ENCODE measurements at regions not wholly inside any gene's neighbourhood (a gene's known extent, or its start where the extent isn't known, plus 50 kb on each side); places are given as distances from the start of the nearest gene placed in this dataset.
A peak's percentile ranks its signal among the peaks of the same experiment; 100 is the strongest.

DNA sequence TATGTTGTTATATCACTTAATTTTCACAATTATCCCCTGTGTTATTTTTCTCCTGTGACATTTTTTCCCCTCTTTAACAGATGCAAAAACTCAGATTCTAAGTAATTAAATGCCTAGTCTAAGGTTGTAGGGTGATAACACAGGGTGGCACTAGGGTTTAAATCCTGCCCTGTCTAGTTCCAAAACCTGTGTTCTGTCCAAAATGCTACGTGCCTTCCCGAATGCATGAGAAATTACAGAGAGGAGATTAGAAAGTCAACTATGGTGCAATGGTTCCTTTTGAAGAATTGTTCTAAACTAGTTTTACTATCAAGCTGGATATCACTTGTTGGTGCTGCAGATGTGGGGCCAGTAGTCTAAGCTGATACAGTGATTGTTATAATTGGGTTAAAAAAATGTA is 108.0 kb downstream of the DIPK2A start:
- ATAC-seq, result no peak

- ATAC-seq, result no peak
Measured at GRCh38 chr3:144084929-144085328, 113.3 kb downstream of the DIPK2A start.

- ATAC-seq, result peak; percentile 80
Measured at GRCh38 chr3:144085964-144086363, 114.3 kb downstream of the DIPK2A start.

- no peak for ATAC-seq
Measured at GRCh38 chr3:144096016-144096415, 124.4 kb downstream of the DIPK2A start.

DNA sequence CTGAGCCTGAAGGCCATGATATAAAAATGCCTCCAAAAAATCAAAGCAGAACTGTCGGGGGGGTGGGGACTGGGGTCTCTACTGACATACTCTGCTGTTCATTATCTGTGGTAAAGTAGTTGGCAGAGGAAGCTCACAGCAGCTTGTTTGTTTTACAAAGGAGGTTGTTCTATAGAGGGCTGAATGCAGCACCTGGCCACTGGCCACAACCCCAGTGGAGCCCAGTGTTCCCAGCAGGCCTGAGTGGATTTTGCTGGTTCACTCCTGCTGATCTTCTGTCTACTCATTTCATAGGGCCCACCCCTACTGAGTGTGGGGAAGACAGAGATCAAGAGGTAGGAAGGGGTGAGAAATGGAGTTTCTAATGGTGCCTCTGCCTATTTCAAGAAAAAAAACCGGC is 125.5 kb downstream of the DIPK2A start:
- peak; percentile 29 for ATAC-seq

GRCh38 chr3:144098691-144099090 is 127.1 kb downstream of the DIPK2A start:
- no peak for ATAC-seq

DNA sequence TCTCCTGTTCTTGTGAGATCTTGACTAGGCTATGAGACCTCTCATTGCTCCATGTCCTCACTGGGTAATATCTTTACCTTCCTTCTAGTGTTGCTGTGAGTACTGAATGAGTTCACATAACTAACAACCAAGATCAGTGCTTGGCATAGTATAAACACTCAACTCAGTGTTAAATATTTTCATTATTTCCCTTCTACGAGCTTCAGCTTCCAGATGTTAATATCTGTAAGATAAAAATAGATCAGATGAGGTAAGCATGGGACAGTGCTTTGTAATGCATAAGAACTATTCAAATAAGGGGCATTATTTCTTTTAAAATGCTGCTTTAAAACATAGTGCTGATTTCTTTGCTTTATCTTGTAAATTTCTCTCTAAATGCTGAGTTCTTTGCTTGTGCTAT is 130.8 kb downstream of the DIPK2A start:
- ATAC-seq, result no peak

- ATAC-seq, result no peak
Measured at GRCh38 chr3:144104186-144104585, 132.6 kb downstream of the DIPK2A start.

DNA sequence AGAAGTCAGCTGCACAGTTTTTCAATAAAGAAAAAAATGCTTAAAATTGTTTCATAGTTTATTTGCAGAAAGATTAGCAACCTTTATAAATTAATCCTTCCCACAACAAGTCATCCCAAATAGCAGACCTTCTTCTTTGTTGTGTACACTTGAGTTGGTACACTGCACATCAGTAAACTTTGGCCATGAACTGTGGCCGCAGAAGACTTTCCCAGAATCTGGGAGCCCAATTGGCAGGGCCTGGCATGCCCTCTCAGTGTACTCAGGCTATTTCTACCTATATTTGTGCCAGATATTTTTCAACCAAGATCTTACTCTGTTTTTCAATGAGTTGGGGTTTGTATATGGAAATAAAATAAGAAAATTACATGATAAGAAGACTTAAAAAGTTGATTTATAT is 133.1 kb downstream of the DIPK2A start:
- no peak for ATAC-seq

GRCh38 chr3:144105542-144105941 is 133.9 kb downstream of the DIPK2A start:
- peak; percentile 37 for ATAC-seq

- ATAC-seq, result no peak
Measured at GRCh38 chr3:144106970-144107369, 135.3 kb downstream of the DIPK2A start.

GRCh38 chr3:144107923-144108322 is 136.3 kb downstream of the DIPK2A start:
- ATAC-seq, result no peak

DNA sequence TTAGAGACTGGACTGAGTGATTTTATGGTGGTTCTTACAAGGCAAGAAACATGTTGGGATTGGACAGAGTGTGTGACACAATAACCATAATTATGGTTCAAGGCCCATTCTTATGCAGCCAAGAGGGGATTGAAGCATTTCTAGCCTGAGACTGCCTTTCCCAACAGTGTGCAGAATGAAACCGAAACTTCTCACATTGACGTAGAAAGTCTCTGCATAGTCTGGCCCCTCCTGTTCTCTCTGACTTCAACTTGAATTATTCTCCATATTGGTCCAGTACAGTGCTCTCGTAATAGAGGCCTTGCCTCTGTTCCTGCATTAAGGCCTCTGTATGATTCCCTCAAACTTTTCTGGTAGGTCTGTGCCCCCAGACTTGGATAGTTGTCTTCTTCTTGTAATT is 138.3 kb downstream of the DIPK2A start:
- no peak for ATAC-seq

GRCh38 chr3:144112036-144112435 is 140.4 kb downstream of the DIPK2A start:
- ATAC-seq, result no peak

DNA sequence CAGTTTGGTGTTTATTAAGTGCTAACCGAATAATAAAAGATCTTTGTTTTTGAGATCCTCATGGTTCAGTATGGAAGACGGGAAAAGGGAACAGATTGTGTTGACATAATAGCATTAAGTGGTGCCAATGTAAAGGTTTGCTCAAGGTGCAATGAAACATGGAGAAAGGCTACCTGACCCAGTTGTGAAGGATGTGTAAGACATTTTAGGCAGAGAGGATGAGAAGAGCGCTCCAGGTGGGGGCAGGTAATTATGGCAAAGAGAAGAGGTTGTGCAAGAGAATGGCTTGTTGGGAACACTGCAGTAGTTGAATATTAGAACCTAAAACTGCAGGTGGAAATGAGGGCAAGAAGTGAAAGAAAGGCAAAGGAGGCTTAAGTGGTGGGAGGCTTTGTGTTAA is 140.8 kb downstream of the DIPK2A start:
- ATAC-seq, result no peak

- no peak for ATAC-seq
Measured at GRCh38 chr3:144114767-144115166, 143.1 kb downstream of the DIPK2A start.

DNA sequence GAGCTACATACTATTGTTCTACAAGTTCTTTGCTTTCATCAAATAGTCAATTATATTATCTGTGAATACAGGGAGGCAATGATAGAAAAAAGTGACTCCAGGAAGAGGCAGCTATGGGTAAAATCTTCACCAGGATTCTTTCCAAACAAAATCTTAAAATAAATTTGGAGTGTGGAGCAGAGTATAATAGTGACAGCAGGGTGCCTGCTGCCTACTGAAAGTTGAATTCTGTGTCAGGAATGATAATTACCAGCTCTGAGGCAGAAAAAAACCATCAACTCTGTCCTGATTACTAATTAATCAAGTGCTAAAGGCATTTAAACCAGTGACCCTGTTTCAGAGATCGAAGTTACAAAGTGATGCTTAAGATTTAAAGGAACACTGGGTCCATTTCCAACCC is 148.0 kb downstream of the DIPK2A start:
- ATAC-seq, result no peak

GRCh38 chr3:144121661-144122060 is 150.0 kb downstream of the DIPK2A start:
- ATAC-seq, result no peak

DNA sequence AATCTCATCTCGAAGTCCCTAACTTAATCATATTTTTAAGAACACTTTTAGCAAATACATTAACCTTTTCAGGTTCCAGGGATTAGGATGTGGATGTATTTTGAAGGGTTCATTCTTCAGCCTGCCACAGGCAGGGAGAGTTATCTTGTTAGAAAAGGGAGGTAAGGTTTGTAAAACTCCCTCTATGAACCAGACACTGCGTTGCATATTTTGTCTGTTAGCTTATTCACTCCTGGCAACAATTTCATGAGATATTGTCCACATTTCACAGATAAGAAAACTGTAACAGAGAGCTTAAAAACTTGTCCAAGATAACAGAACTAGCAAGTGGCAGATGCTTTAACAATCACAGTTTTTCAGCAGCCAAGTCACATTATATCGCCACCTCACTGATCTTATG is 155.4 kb downstream of the DIPK2A start:
- ATAC-seq, result no peak

DNA sequence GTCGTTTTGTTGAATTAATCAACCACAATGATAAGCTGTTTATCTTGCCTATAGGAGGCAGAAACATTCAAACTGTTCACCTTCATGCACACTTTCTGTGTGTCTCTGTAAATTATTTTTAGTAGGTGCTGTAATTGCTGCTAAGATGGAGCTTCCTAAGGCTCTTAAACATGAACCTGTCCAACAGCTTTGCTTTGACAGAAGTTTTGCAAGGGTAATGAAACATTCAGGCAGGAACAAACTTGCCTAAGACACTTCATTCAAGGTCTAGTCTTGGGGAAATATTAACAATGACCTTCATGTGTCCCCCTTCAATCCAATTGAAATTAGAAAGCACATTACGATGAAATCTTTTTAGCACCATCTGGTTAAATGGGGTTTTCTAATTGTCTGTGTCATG is 156.1 kb downstream of the DIPK2A start:
- ATAC-seq, result peak; percentile 92

DNA sequence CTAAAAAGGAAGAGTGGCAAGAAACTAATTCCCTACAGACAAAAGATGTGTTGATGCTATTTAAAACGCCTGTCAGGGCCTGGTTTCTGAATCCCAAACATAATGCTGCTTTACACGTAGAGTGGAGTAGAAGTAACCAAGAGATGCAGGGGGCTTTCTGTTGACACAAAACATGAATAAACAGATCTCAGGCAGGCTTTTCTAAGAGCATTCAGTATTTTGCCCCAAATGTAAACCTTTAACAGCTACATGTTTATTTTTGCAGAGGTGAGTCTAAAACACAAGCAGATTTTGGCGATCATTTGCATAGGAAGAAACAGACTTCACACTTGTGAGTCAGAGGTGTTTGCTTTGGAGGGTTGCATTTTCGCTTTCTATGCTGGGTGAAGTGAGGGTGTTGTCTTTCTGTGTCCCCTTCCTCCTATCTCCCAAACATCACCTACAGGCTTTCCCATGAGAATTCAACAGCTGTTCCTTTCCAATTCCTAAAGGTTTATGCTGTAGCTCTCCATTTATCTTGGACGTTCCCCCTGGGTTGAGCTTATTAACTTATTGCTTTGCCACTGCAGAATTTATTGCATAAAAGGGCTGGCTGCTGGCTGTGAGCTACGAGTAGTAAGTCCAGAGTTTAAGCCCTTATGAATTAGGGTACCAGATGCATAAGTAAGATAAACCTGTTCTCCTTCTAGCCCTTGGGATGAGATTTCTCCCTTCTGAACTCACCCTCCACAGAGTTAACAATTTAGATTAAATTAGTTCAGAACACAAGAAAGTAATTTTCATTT is 156.7 kb downstream of the DIPK2A start:
- peak; percentile 61 for ATAC-seq

DNA sequence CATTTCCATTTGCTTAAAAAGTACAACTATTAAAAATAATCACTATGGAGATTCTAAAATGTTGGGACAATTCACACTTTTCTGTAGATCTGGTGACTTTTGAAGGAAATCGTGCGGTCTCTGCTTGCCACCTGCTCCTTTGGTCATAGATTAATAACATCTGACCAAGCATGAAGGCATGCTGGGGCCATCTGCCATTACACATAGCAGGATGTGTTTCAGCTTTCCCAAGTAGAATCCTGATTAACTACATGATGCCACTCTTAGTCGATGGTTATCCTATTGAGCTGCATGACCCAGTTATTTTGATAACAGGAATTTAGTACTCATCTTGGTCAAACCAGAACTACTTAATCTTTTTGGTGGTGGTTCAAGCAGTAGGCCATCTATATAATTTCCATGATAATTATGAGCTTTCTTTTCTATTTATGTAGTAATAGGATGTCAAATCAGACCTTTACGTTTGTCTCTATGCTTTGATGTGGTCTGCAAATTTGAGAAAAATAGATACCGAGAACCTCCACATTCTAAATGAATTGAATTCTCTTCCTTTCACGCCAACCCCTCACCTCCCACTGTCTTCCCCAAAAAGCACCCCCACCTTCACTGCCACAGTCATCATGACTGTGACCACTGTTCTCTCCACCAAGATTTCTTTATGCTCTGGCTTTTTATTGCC is 158.1 kb downstream of the DIPK2A start:
- ATAC-seq, result no peak

DNA sequence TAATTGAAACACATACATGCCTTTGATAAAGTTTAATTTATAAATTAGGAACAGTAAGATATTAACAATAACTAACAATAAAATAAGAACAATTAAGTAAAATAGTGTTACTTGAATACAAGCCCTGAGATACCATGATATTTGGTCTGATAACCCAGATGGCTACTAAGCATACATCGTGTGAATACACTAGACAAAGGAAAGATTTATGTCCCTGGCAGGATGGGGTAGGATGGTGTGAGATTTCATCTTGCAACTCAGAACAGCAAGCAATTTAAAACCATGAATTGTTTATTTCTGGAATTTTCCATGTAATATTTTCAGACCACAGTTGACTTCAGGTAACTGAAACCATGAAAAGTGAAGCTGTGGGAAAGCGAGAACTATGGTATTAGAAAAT is 169.5 kb downstream of the DIPK2A start:
- ATAC-seq, result no peak

GRCh38 chr3:144141496-144141895 is 169.9 kb downstream of the DIPK2A start:
- no peak for ATAC-seq
